HG03039 (cell line): ENCODE measurements at regions not wholly inside any gene's neighbourhood (a gene's known extent, or its start where the extent isn't known, plus 50 kb on each side); places are given as distances from the start of the nearest gene placed in this dataset.
"Not testable (repeated sequence)": the region's sequence is repeated elsewhere in the genome, so short reads cannot be mapped to it uniquely, and the experiment has no call there.

ENCODE experiments used
- ATAC-seq: cut with Tn5 transposase; IDR thresholded peaks from one replicate; pipeline ENCODE4 v1.9.1; 2021; ENCODE audit warnings: mild to moderate bottlenecking, moderate library complexity; ENCODE audit not compliant: unreplicated experiment

DNA sequence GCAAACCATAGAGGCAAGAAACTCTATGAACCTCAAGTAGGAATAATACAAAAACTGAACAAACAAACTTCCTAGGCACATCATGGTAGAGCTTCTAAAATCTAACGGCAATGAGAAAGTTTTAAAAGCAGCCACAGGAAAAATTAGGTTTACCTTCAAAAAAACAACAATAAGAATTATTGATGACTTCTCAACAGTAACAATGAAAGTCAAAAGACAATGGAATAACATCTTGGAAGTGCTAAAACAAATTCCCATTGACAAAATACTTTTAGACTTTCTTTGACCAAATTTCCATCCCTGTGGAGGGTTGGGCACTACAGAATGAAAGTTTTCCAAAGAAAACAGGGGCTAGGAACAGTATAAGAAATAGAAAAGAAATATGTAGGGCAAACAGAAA is 222.9 kb upstream of the ERCC4 start:
- ATAC-seq, result no peak

DNA sequence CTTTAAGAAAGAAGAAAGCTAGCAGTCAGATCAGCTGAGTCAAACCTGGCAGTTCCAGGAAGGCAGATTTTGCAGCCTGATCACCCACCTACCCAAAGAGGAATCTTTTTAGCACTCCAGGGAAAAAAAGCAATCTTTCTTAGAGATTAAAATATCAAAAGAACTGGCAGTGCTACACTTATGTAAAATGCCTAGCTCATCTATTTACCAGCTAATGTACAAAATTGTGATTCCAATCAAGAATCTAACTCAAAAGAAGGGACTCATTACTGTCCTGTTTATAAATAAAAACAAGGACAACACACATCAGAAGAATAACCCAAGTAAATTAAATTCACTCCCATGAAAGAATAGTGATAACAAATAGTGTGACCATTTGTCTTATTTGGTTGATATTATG is 222.4 kb upstream of the ERCC4 start:
- no peak for ATAC-seq

DNA sequence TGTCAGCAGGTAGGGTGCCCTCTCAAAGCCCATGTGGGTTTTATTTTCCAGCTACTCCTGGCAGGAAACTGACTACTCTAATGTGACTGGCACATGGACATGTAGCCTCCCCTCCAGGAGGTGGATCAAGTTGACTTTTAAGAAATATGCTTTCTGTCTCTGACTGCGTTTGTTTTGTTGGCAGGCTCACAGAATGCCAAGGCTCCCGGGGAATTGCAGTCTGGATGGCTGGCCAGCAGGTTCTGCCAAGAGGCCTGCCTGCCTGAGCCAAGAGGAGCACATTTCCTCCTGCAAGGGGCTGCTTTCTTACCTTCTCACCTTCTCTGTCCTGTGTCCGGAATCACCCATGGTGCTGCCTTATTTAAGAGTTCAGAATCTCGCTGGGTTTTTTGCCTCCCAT is 217.3 kb upstream of the ERCC4 start:
- no peak for ATAC-seq

DNA sequence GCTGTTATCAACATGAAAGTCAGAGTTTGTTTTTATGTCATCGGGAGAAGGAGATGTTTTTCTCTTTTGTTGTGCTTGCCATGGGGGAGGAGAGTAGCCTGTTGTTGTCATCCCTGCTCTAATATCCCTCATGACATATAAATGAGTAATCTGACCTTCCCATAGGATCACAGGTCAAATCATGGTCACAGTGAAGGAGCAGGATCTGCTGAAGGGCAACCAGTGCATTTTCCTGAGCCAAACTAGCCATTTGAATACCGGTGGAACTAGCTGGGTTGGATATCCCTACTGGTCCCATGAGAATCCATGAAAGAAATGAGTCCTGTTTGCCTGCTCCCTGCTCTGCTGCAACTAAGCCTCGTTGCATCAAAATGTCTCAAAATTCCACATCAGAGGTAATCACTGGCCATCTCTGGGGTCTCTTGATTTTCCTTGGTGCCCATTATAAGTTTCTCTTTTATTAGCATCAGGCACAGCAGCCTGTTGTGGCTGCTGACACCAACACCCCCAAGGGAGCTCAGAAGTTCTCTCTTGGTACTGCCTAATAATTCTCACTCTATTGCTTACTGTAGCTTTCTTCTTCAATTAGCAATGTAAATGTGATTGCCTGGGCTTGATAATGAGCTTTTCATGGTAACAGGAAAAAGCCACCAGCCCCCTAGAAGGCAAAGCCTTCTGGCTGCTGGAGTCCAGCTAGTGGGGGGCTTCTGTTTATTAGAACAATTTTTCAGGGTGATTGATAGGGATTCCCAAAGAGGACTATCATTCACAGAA is 211.4 kb upstream of the ERCC4 start:
- ATAC-seq, result no peak

DNA sequence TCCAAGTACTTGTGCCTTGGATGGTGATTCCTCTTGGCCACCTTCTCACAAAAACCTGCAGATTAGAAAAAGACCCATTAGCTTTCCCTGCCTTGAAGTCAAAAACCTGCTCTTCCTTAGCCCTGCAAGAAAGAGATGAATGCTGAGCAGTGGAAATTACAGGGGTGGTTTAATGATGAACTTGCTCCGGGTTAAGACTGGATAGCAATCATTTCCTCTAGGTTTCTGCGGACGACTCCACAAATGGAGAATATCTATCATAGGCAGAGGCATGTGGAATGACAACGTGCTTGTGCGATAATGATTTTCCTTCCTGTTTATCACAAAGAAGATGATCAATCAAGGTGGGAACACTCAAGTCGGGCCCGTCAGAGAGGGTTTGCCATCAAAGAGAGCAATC is 201.2 kb upstream of the ERCC4 start:
- ATAC-seq, result no peak

DNA sequence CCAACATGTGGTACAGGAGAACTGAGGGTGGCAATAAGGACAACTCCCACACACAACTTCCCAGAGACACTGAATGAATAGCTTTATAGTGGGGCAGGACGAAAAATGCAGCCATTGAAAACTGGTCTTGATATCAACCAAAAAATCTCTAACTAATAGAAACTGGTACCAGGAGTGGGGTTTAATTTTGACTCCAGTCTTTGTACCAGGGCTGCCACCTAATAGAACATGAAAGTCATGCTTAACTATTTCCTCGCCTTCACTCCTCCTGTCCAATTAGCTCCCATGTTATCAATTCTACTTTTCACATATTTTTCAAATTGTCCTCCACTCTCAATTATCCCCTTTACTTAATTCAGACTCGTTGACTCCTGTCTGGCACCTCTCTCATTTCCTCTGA is 192.0 kb upstream of the ERCC4 start:
- ATAC-seq, result no peak

DNA sequence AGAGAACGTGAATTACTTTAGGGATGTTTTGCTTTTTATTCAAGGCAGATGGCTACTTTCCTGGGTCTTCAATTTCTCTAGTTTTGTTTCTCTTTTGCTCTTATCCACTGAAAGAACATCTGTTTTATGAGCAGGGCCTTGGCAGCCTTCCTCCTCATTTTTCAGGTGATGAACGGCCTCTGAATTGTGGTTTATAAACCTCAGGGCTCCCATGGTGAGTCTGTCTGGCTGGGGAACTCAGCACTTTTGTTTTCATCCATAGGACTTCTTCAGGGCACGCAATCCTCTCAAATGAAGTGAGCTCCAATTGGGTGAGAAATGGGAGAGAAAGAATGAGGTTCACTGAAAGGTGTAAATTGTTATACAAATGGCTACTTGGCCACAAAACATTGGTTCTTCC is 186.4 kb upstream of the ERCC4 start:
- no peak for ATAC-seq

DNA sequence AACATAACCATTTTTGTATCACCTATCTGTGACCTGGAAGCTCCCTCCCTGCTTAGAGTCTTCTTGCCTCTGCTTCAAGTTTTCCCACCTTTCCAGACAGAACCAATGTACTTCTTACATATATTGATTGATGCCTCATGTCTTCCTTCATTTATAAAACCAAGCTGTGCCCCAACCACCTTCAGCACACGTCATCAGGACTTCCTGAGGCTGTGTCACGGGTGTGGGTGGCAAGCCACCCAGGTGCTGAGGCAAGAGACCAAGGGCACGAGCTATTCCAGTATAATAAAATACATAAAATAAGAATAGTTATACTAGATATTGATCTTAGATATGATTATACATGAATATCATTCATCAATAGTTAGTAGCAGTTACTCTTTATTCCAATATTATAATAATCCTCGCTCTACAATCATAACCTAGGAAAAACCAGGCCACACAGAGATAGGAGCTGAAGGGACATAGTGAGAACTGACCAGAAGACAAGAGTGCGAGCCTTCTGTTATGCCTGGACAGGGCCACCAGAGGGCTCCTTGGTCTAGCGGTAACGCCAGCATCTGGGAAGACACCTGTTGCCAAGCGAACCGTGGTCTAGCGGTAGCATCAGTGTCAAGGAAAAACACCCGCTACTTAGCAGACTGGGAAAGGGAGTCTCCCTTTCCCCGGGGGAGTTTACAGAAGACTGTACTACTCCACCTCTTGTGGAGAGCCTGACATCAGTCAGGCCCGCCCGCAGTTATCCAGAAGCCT is 180.2 kb upstream of the ERCC4 start:
- ATAC-seq, result not testable (repeated sequence)

DNA sequence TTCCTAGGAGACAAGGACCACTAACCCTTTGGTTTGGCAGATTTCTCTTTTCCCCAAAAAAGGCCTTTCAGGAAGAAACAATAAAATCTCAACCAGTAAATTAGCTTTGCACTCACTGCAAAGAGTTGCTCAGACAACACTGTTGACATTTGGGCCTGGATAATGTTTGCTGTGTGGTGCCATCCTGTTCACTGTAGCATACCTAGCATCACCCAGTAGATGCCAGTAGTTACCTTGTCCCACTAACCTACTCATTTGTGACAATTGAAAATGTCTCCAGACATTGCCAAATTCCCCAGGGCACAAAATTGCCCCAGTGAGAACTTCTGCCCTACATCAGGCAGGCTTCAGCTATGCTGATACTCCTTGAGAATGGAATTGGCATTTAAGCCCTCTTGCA is 177.0 kb upstream of the ERCC4 start:
- no peak for ATAC-seq

DNA sequence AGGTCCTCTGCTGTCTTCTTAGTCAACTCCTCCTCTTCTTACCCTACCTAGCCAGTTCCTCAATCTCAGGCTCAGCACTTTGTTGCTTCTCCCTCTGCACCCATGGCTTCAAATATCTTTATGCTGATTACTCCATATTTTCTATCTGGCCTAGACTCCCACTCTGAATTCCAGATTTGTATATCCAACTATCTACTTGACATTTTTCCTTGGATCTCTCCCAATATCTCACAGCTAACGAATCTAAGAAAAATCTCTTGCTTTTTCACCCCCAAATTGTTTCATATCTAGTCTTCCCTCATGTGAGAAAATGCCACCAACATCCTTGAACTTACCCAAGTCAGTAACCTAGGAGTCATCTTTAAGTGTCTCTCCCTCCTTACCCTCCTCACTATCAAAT is 176.4 kb upstream of the ERCC4 start:
- no peak for ATAC-seq

DNA sequence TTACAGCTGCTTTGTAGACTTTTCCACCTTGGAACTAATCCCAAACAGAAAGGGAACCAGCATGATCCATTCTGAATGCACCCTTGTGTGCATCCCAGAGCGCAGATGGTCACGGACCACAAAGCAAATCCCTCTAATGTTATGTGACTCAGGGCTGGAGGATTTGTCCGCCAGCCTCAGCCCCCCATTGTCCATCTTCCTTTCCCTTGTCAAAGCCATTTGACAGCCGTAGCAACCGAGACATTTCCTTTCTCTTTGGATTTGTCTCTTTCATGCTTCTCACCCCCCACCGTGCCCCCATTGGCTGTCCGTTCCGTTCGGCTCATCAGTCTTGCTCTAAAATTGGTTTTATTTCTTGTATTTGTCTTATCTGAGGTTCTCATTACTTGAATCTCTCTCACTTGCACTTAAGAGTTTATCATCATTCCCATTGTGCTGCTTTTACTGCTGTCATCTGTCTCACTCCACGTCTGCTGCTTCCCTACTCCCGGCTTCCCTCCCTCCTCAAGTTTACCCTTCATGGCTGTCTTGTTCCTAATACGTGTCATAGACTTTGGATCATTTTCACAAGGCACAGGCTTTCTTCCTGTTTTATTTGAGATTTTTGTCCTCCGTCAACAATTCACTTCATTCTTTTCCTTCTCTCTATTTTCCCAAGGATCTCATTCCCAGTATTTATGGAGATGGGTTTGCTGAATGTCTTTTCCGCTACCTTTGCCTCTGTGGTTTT is 163.4 kb upstream of the ERCC4 start:
- no peak for ATAC-seq

DNA sequence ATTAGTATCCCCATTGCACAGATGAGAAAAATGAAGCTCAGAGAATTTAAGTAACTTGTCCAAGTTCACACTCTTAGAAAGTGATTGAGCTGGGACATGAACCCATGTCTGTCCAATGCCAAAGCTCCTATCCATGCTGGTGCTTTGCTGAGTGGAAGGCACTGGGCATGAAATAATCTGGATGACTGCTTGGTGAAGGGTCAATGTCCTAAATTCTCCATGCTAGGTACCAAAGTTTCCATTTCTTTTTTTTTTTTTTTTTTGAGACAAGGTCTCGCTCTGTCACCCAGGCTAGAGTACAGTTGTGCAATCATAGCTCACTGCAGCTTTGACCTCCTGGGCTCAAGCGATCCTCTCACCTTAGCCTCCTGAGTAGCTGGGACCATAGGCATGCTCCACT is 153.6 kb upstream of the ERCC4 start:
- ATAC-seq, result no peak

DNA sequence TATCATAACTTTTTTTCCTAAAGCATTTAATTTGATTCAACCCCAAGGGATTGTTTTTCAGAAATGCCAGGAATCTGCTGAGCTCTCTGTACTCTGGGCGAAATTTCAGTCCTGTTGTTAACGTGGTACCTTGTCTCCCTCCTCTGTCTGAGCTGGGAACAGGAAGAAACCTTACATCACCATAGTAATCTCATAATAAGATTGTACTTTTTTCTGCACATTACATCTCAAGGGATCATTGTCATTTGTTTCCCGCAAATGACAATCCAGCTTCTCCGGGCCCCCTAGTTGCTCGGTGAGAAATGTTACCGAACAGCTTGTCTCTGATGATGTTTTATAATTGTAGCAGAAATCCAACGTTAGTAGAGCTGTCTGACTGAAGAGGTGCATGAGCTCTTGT is 152.7 kb upstream of the ERCC4 start:
- no peak for ATAC-seq

DNA sequence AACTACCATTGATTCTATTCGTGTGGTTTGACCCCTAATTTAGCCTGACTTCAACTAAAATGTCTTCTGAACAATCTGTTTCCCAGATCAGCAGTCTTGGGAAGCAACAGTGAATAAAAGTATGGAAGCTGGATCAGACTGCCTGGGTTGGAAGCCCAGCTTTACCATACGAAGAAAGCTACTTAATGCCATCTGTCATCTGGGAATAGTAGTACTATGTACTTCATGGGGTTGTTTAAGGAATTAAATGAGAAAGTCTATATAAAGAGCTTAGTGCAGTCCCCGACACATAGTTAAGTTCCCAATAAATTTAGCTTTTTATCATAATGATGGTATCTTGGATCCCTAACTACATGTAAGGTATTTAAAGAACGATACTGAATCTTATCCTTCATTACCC is 151.5 kb upstream of the ERCC4 start:
- ATAC-seq, result no peak

DNA sequence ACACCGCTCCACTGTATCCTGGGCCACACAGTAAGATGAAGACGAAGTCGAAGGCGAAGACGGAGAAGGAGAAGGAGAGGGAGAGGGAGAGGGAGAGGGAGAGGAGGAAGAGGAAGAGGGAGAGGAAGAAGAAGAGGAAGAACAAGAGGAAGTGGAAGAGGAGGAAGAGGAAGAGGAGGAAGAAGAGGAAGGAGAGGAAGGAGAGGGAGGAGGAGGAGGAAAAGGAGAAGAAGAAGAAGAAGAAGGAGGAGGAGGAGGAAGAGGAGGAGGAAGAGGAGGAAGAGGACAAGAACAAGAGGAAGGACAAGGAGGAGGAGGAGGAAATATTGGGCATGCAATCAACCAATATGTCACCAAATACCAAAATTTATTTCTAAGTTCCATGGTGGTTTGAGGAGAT is 149.5 kb upstream of the ERCC4 start:
- no peak for ATAC-seq

DNA sequence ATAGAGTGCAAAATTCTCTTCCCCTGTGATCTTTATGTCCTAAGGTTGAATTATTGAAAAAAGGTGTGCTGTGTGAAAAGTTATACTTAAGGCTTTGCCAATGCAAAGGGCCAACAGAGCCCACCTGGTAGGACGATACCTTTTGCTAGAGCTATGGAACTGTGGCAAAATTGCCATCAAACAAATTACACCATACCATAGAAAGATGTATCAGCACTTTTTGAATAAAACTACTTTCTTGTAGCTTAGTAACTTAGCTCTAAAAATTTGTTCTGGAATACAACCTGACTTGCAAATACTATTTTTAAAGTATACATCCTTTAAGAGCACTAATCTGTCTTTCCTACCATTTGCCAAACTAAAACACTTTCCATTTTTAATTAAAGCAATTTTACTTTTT is 147.2 kb upstream of the ERCC4 start:
- ATAC-seq, result no peak

DNA sequence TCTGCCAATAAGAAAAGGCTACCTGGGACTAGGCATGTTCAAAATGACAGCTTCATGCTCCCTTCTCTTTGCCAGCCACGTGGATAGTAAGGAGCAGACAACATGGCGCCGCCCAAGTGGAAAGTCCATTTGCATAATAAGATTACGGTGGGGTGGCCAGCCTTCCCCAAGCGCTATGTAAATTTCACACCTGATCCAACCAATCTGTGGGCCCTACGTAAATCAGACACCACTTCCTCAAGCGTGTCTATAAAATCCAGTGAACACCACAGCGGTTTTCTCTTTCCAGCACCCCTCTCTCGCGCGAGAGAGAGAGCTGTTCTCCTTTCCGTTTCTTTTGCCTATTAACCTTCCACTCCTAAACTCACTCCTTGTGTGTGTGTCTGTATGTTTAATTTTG is 140.3 kb upstream of the ERCC4 start:
- ATAC-seq, result no peak

DNA sequence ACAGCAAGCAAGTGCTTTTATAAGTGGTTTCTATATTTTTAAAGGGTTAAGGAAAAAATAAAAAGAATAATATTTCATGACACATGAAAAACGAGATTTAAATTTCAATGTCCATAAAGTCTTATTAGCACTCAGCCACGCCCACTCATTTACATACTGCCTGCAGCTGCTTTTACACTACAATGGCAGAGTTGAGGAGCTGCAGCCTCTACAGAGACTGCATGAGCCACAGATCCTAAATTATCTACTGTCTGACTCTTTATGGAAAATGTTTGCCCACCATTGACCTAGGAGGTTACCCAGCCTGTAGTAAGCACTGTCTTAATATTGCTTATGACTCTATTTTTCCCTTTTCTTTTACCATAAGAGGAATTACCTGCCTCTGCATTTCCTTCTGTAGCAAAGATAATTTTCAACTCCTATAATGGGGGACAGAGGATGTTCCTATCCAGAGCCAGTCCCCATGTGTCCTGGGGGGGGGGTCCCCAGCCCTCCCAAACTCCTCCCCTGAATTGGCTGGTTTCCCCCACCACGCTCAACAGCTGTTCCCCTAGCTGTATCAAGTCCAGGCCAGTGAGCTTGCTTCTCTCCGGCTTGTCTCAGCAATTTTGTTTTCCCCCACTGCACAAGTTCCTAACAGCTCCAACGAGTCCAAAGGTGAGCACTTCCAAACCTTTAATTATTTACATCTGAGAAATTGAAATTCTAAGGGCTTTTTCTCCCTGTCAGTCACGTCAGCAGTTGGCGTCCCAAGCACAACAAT is 139.4 kb upstream of the ERCC4 start:
- no peak for ATAC-seq

DNA sequence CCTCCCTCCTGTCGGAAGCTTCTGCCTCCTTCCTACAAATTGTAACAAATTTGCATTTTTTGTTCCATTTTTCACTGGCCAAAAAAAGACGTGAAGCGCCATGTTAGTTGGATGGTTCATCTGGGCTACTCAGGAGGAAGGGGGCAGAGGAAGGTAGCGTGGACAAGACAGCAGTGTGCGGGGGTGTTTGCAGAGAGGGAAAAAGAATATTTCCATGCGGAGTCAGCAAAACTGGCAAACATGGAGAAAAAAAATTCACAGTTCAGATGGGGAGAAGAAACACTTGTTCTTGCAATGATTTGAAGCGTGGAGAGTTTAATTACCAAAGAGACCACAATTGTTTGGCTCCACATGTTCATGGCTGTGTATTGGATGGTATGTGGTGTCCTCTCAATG is 138.8 kb upstream of the ERCC4 start:
- no peak for ATAC-seq

DNA sequence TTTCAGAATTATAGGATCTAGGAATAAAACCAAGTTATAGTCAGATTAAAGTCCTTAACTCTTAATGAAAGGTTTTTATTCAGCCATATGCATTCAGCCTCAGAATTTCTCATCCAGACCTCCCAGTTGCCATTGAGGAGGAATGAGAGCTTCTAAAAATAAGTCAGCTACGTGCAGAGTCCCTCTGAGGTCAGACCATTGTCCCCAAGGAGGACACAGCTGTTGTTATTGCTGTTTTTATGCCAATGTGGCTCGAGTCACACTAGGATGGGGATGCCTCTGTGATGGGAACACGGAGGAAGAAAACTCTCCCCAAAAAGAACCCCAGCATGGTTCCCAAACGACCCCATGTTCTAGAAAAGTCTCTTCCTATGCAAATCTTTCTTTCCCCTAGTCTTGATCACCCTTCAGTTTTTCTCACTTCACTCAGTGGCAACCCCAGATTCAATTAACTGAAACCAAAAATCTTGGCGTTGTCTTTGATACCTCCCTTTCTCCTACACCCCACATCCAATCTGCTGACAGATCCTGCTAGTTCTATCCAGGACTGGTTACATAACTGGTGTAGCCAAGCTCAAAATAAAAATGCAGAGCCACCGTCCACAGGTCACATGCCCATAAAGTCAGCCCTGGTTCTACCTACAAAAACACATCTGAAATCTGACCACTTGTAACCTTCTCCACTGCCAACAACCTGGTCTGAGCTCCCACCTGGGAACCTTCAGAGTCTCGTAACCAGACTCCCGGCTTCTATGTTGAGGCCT is 138.2 kb upstream of the ERCC4 start:
- ATAC-seq, result no peak

DNA sequence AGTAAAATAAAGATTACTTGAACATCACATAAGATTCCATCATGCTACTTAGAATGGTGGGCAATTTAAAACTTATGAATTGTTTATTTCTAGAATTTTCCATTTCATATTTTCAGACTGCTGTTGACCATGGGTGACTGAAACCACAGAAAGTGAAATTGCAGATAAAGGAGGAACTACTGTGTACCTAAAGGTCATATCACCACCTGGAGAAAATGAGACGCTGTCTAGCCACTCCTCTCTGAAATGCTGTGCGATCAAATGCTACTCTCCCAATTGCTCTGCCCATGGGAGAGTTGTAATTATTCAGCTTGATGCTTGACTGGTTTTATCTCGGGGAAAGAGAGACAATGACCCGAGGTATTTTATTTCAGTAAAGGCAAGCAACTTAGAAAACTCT is 128.9 kb upstream of the ERCC4 start:
- no peak for ATAC-seq
